AG04449 (cell line): ENCODE measurements at regions not wholly inside any gene's neighbourhood (a gene's known extent, or its start where the extent isn't known, plus 50 kb on each side); places are given as distances from the start of the nearest gene placed in this dataset.

Experiments
- CTCF ChIA-PET: fragments of 350-600 bp; formaldehyde crosslinking; extraction: SDS; loops from one replicate; lab custom pipeline; 2021; ENCODE audit warnings: antibody characterized with exemption; lab: Yijun Ruan, JAX
- POLR2A ChIA-PET: fragments of 400-600, 350-600 bp; formaldehyde crosslinking; extraction: SDS; loops from one replicate; lab custom pipeline; 2020; ENCODE audit warnings: antibody characterized with exemption, inconsistent platforms; lab: Yijun Ruan, JAX
- DNase-seq: peaks from one replicate; pipeline ENCODE4 v3.0.0-alpha.2; 2010; ENCODE audit warnings: low read depth, low spot score
- H3K4me3 ChIP-seq: 2 replicates; pipeline ENCODE4 v1.5.1; 2011; ENCODE audit warnings: low read depth, mild to moderate bottlenecking, control low read depth, low read length
- TF ChIP-seq, protein P1 (sequence below): IDR thresholded peaks from one replicate; pipeline ENCODE4 v1.5.1; 2011; ENCODE audit warnings: mild to moderate bottlenecking, moderate library complexity, low read length, control low read depth, inconsistent platforms; ENCODE audit not compliant: insufficient read depth; ENCODE audit errors: missing control alignments

DNA sequence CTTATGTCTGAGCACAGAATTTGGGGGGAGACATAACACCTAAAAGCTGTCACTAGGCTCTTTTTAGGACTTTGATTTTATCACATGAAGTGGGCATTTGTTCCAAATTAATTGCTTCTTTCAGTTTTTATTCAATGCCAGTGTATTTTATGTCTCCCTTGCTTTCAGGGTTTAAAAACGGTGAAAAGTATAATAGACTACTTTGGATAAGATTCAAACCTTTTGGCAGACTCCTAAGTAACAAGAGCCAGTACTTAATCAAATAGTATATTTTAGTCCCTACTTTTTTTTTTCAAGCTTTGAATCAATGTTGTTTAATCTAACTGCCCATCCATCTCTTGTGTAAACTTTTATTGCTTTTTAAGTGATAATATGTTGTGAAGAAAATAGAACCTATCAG is 847.2 kb upstream of the DPPA4 start:
- TF ChIP-seq, protein P1, sequence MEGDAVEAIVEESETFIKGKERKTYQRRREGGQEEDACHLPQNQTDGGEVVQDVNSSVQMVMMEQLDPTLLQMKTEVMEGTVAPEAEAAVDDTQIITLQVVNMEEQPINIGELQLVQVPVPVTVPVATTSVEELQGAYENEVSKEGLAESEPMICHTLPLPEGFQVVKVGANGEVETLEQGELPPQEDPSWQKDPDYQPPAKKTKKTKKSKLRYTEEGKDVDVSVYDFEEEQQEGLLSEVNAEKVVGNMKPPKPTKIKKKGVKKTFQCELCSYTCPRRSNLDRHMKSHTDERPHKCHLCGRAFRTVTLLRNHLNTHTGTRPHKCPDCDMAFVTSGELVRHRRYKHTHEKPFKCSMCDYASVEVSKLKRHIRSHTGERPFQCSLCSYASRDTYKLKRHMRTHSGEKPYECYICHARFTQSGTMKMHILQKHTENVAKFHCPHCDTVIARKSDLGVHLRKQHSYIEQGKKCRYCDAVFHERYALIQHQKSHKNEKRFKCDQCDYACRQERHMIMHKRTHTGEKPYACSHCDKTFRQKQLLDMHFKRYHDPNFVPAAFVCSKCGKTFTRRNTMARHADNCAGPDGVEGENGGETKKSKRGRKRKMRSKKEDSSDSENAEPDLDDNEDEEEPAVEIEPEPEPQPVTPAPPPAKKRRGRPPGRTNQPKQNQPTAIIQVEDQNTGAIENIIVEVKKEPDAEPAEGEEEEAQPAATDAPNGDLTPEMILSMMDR = no peak
- no peak for DNase-seq
- POLR2A ChIA-PET = no interaction called here
- H3K4me3 ChIP-seq = no peak overlapping the region
- CTCF ChIA-PET = no interaction called here

DNA sequence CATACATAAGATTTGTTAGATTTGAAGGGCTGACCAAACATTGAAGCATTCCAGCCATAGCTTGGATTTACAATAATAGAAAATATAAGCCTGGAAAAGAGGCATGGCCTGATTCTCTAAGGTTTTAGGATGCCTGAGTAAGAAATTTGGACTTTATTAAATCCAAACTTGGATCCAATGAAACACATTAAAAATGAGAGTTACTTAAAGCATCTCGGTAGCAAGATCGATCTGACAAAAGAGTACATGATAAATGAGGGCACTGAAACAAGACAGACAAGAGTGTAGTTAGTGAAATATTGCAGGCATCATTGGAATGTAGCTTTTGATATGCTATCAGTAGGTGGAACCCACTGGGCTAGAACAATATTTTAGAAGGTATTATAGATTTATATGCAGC is 855.7 kb upstream of the DPPA4 start:
- DNase-seq = no peak
- ChIA-PET CTCF (no interaction called here), POLR2A (no interaction called here)
- TF ChIP-seq, protein P1 = no peak
- H3K4me3 ChIP-seq = no peak overlapping the region

DNA sequence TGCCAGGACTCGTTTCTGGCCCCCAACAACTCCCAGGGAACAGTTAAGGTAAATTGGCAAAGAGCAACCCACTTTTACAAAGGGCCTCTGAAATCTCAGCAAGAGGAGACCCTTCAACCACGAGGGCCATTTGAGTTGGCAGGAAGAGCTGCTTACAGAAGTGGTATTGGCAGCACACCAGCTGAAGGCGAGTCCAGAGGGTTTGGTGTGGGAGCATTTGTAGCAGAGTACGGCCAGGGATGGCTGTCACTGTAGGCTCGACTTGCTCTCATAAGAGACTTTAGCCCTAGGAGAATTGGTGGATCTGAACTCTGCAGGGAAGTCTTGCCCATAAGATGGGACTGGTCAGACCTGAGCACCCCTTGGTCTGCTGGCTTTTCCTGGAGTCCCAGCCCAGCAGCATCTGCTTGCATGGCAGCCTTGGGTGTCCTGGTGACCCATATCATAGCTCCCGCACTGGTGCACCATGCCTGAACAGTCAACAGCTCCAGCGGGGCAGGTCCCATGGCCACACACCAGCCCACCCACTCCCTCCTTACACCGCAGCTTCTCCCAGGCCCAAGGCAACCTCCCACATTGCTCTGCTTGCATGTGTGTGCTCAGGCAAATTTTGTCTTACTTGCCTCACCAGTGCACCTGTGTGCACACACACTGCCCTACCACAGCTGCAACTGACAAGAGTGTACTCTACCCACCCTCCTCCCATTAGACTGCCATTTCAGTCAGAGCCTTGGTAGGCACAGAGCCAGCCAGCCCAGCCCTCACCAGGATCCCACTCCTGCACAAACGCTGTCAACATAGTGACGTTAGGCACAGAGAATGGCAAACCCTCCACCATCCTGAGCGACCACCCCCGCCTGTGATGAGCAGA is 861.6 kb upstream of the DPPA4 start:
- ChIA-PET CTCF (no interaction called here), POLR2A (no interaction called here)
- no peak for DNase-seq
- no peak overlapping the region for H3K4me3 ChIP-seq
- TF ChIP-seq, protein P1 = no peak

DNA sequence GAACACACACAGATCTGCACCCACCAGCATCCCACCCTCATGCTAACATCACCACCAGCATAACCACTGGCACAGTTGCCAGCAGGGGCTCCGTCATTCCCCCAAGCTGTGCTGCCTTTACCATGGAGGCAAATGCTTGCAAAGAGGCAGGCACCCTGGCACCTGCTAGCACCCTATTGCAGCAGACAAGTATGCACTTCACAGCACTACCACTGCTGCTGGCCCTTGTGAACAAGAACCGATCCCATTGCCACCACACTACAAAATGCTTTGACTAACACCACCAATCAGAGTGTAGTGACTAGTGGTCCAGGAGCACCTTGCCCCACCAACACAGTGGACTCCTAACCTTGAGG is 862.2 kb upstream of the DPPA4 start:
- TF ChIP-seq, protein P1 = no peak
- POLR2A ChIA-PET = no interaction called here
- CTCF ChIA-PET = no interaction called here
- no peak overlapping the region for H3K4me3 ChIP-seq
- no peak for DNase-seq

DNA sequence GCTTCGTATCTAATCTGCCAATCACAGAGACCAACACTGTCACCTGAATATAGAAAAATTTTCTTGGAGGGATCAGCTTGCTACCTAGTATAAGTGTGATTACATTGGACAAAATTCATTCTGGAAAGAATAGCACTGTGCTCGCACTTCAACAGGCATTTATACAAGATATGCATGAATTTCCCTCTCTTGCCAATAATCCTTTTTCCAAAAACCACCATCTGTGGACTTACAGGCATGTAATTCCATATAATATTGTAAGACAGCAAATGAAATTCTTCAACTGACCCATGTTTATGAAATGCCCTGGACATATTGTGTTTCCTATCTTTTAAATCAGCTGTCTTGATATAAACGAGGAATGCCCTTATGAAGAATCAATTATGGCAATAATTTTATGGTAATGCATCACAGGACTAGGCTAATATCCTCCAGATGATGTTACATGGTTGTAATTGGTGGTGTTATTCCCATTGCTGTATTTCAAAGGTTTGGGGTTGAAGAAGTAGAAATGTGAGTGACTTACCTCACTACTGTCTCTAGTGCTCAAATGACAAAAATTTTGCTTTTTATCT is 861.4 kb upstream of the NECTIN3 start:
- CTCF ChIA-PET = no interaction called here
- POLR2A ChIA-PET = no interaction called here
- H3K4me3 ChIP-seq = no peak overlapping the region
- TF ChIP-seq, protein P1 = no peak
- DNase-seq = no peak

DNA sequence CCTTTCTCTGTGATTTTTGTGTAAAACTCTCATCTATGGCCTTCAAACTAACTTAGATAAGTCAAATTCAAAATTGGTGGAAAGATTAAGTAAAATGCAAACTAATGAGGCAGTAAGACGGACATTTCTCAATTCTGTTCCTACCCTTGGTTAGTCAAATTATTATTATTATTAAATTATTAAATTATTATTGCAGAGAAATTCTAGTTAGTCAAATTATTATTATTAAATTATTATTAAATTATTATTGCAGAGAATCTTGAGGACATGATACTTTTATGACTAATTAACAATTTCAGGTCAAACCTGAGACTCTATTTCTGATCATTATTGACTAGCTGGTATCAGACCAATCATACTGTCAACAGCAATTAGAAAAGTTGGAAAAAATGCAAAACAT is 845.0 kb upstream of the NECTIN3 start:
- CTCF ChIA-PET = no interaction called here
- DNase-seq = no peak
- POLR2A ChIA-PET = no interaction called here
- TF ChIP-seq, protein P1 = no peak
- no peak overlapping the region for H3K4me3 ChIP-seq
